ENCODE measurements at regions not wholly inside any gene's neighbourhood (a gene's known extent, or its start where the extent isn't known, plus 50 kb on each side); places are given as distances from the start of the nearest gene placed in this dataset.
"Not testable (repeated sequence)": the region's sequence is repeated elsewhere in the genome, so short reads cannot be mapped to it uniquely, and the experiment has no call there.

DNA sequence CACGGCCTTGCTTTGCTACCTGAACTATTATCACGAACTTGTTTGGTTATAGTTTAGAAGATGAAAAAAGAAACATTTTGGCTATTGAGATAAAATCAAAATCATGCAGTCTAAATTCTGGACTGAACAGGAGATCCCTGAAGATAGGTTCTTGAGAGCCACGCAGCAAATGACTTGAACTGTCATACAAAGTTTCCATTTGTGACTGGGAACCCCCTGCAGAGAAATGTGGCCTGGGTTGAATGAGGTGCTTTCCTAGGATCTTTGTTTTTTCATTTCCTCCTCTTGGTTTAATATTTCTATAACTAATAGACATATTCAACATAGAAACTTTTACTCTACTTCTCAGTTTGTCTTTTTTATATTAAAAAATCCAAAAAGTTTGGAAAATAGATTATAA, 184.7 kb upstream of the TRPM3 start:
- DNase-seq (ENCODE audit: low read depth): no peak
- no peak for TF ChIP-seq CTCF (conservative IDR thresholded peaks at IDR 0.05; ENCODE audit: low read depth, low read length)
- no peak overlapping the region for H3K4me3 ChIP-seq (ENCODE audit: low read depth, low read length)

DNA sequence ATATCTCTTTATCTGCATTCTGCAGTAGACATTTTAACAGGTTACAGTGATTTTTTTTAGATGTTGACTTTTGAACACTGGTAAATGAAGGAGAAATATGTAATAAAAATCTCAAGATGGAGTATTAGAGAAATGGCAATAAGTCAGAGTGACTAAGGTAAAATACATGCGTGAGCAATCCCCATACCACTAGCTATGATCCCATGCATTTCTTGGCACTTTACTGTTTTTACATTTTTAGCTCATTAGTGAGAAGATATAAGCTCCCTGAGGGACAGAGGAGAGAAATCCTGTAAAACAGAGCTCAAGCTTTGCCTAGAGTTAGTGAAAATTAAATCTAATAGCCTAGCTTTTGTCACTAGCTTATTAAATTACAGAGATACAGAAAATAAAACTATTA, 181.9 kb upstream of the TRPM3 start:
- no peak overlapping the region for H3K4me3 ChIP-seq (ENCODE audit: low read depth, low read length)
- no peak for TF ChIP-seq CTCF (conservative IDR thresholded peaks at IDR 0.05; ENCODE audit: low read depth, low read length)
- DNase-seq (ENCODE audit: low read depth): no peak

DNA sequence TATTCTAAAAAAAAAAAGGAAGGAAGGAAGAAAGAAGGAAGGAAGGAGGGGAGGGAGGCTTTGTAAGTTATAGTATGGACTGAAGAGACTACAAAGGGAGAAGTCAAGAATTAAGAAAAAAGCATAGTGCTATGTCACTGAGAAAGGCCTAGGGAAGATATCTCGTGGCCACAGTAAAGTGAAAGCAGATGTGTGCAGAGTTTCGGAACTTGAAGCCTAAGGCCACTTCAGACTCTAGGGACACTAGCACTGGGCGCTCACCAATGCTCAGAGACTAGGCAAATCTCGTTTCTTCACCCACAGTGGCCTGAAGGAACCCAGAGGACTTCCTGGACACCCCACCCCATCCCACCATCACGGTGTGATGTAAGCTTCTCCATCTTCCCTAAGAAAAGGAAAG, 181.4 kb upstream of the TRPM3 start:
- no peak for TF ChIP-seq CTCF (conservative IDR thresholded peaks at IDR 0.05; ENCODE audit: low read depth, low read length)
- H3K4me3 ChIP-seq (ENCODE audit: low read depth, low read length): no peak overlapping the region
- DNase-seq (ENCODE audit: low read depth): no peak

- DNase-seq (ENCODE audit: low read depth): no peak
- no peak overlapping the region for H3K4me3 ChIP-seq (ENCODE audit: low read depth, low read length)
- no peak for TF ChIP-seq CTCF (conservative IDR thresholded peaks at IDR 0.05; ENCODE audit: low read depth, low read length)
Observed at GRCh38 chr9:71295928-71296327, 174.5 kb upstream of the TRPM3 start.

DNA sequence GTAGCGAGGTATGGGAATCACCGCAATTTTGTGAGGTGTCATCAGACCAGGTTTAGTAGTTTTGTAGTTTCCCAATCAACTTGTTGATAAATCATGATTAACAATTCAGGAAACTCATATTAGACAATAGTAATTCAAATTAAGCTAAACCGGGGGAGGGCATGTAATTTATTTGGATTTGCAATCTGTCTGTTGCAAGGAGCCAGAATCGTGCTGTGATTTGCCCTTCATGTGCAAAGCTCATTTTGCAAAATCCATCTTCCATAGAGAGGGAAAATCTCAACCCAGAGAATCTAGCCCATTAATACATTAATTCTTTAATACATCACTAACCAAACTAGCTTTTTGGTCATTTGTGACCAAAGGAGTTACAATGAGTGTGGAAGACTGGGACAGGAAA, 164.7 kb upstream of the TRPM3 start:
- no peak for DNase-seq (ENCODE audit: low read depth)
- no peak for TF ChIP-seq CTCF (conservative IDR thresholded peaks at IDR 0.05; ENCODE audit: low read depth, low read length)
- H3K4me3 ChIP-seq (ENCODE audit: low read depth, low read length): no peak overlapping the region

DNA sequence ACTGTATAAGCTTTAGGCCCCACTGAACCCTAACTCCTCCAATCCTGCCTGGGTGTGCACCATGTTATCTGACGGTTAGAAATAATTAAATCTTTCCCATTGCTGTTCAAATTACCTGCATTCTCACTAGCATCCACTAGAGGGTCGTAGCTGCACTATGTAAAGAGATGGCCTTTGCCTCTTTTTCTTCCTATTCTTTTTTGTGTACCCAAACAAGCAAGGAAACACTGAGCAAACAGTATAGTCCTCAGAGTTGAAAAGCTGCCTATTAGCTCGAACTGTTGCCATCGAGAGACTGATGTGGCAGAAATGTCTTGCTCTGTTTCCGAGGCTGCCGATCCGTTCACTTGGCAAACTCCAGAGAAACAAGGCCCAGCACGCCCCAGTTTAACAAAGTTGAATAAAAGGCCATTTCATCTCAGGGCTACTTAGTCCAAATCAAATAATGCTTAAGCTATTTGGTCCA, 163.8 kb upstream of the TRPM3 start:
- H3K4me3 ChIP-seq (ENCODE audit: low read depth, low read length): no peak overlapping the region
- DNase-seq (ENCODE audit: low read depth): peak; percentile 18
- TF ChIP-seq CTCF (conservative IDR thresholded peaks at IDR 0.05; ENCODE audit: low read depth, low read length): peak; percentile 92

GRCh38 chr9:71282116-71282515, 160.7 kb upstream of the TRPM3 start:
- H3K4me3 ChIP-seq (ENCODE audit: low read depth, low read length); DNase-seq (ENCODE audit: low read depth): not testable (repeated sequence)
